NCI-H1436 treated with DMSO at 0.1 percent for 48 hours (cell line): ENCODE measurements at regions not wholly inside any gene's neighbourhood (a gene's known extent, or its start where the extent isn't known, plus 50 kb on each side); places are given as distances from the start of the nearest gene placed in this dataset.
A peak's percentile ranks its signal among the peaks of the same experiment; 100 is the strongest.
"Not testable (repeated sequence)": the region's sequence is repeated elsewhere in the genome, so short reads cannot be mapped to it uniquely, and the experiment has no call there.

Source experiments
- DNase-seq: peaks from one replicate; lab custom pipeline; 2025; lab: John Stamatoyannopoulos, UW

- no peak for DNase-seq
These were observed 84.1 kb upstream of the MED13L start for GRCh38 chr12:116361414-116362223.

GRCh38 chr12:116365114-116365513, 87.6 kb upstream of the MED13L start:
- no peak for DNase-seq

GRCh38 chr12:116365606-116366455, 88.3 kb upstream of the MED13L start:
- DNase-seq, result no peak

- no peak for DNase-seq
These were observed 88.9 kb upstream of the MED13L start for GRCh38 chr12:116366456-116366776.

- DNase-seq, result no peak
These were observed 89.3 kb upstream of the MED13L start for GRCh38 chr12:116366824-116367223.

GRCh38 chr12:116368196-116369194, 91.0 kb upstream of the MED13L start:
- DNase-seq, result no peak

GRCh38 chr12:116370004-116370404, 92.5 kb upstream of the MED13L start:
- no peak for DNase-seq

- DNase-seq, result no peak
These were observed 93.5 kb upstream of the MED13L start for GRCh38 chr12:116370886-116371580.

- no peak for DNase-seq
These were observed 95.3 kb upstream of the MED13L start for GRCh38 chr12:116372815-116373214.

GRCh38 chr12:116373572-116374206, 96.2 kb upstream of the MED13L start:
- DNase-seq, result no peak

- DNase-seq, result no peak
These were observed 96.7 kb upstream of the MED13L start for GRCh38 chr12:116374207-116374606.

- no peak for DNase-seq
These were observed 97.9 kb upstream of the MED13L start for GRCh38 chr12:116375278-116375842.

GRCh38 chr12:116376354-116377193, 99.1 kb upstream of the MED13L start:
- DNase-seq, result peak; percentile 45

GRCh38 chr12:116377194-116377571, 99.7 kb upstream of the MED13L start:
- not testable (repeated sequence) for DNase-seq

GRCh38 chr12:116378002-116378401, 100.5 kb upstream of the MED13L start:
- DNase-seq, result no peak

GRCh38 chr12:116380108-116380507, 102.6 kb upstream of the MED13L start:
- DNase-seq, result no peak

GRCh38 chr12:116380740-116381139, 103.2 kb upstream of the MED13L start:
- not testable (repeated sequence) for DNase-seq

- DNase-seq, result no peak
These were observed 103.8 kb upstream of the MED13L start for GRCh38 chr12:116381240-116381743.
